B cell (primary cell): ENCODE measurements at regions not wholly inside any gene's neighbourhood (a gene's known extent, or its start where the extent isn't known, plus 50 kb on each side); places are given as distances from the start of the nearest gene placed in this dataset.

Source experiments
- ATAC-seq: fragments of 200-7000 bp; cut with Tn5 transposase; one replicate; pipeline ENCODE4 v1.10.0; 2021; ENCODE audit warnings: low read depth, mild to moderate bottlenecking, moderate number of reproducible peaks, moderate library complexity
- CTCF ChIA-PET: fragments of 350-600 bp; sonication (Branson Sonifier 250); formaldehyde crosslinking; loops from one replicate; lab custom pipeline; 2021; ENCODE audit warnings: antibody characterized with exemption, inconsistent platforms; lab: Charles Lee
- POLR2A ChIA-PET: fragments of 350-600 bp; sonication (Branson Sonifier 250); formaldehyde crosslinking; loops from one replicate; lab custom pipeline; 2021; ENCODE audit warnings: antibody characterized with exemption; lab: Charles Lee
- DNase-seq: peaks from one replicate; pipeline ENCODE4 v3.0.0; 2013
- H2AFZ ChIP-seq: 2 replicates; pipeline ENCODE4 v1.6.1; 2012; ENCODE audit warnings: mild to moderate bottlenecking, low read depth, low read length; ENCODE audit not compliant: insufficient read depth, poor library complexity, severe bottlenecking
- H3K27ac ChIP-seq, 2 donors: 1 replicate in 1 of 2; 2 replicates in 1 of 2; pipeline ENCODE4 v1.5.1; 2012 to 2013; ENCODE audit warnings: low read length in 2 of 2, mild to moderate bottlenecking in 2 of 2, moderate library complexity in 1 of 2
- H3K27me3 ChIP-seq, 4 experiments: fragments of 200-600 bp in 1 of 4; sonication (generic) in 1 of 4; replicated peaks in 1 of 4; 1 replicate in 2 of 4; 2 replicates in 2 of 4; pipeline versions ENCODE4 v1.6.1 to v1.7.0; 2013 to 2016; ENCODE audit warnings: low read length in 3 of 4, mild to moderate bottlenecking in 2 of 4, mixed read lengths in 1 of 4, moderate library complexity in 1 of 4; ENCODE audit not compliant: insufficient read depth in 4 of 4, control insufficient read depth in 3 of 4; ENCODE audit errors: control extremely low read depth in 1 of 4
- H3K36me3 ChIP-seq, 2 experiments: replicated peaks in 1 of 2; 1 replicate in 1 of 2; 2 replicates in 1 of 2; pipeline versions ENCODE4 v1.6.1 to v1.7.1; 2013; ENCODE audit warnings: low read length in 1 of 2; ENCODE audit not compliant: insufficient read depth in 2 of 2, control insufficient read depth in 1 of 2; ENCODE audit errors: control extremely low read depth in 1 of 2, extremely low read depth in 1 of 2
- H3K4me1 ChIP-seq, 2 donors: fragments of 200-600 bp in 1 of 2; sonication (generic) in 1 of 2; 1 replicate in 1 of 2; 2 replicates in 1 of 2; pipeline versions ENCODE4 v1.5.1 to v1.6.1; 2013 to 2017; ENCODE audit warnings: low read length in 2 of 2; ENCODE audit not compliant: control insufficient read depth in 2 of 2, insufficient read depth in 2 of 2
- H3K4me2 ChIP-seq: replicated peaks from 2 replicates; pipeline ENCODE3; 2012; ENCODE audit warnings: mild to moderate bottlenecking, low read depth, low read length; ENCODE audit not compliant: poor library complexity, severe bottlenecking
- H3K4me3 ChIP-seq, 5 experiments: fragments of 200-600 bp in 1 of 5; sonication (generic) in 1 of 5; 1 replicate in 3 of 5; 2 replicates in 2 of 5; pipeline versions ENCODE4 v1.5.1 to v1.7.0; 2011 to 2016; ENCODE audit warnings: low read length in 4 of 5, mild to moderate bottlenecking in 4 of 5, low read depth in 2 of 5, control low read depth in 1 of 5, moderate library complexity in 1 of 5; ENCODE audit not compliant: insufficient read depth in 1 of 5; ENCODE audit errors: control extremely low read depth in 1 of 5, extremely low read depth in 1 of 5
- H3K79me2 ChIP-seq: fragments of 200-600 bp; sonication (generic); one replicate; pipeline ENCODE4 v1.6.0; 2016; ENCODE audit warnings: low read length; ENCODE audit not compliant: control insufficient read depth, insufficient read depth
- H3K9ac ChIP-seq: fragments of 200-600 bp; sonication (generic); 2 replicates; pipeline ENCODE4 v1.6.1; 2017; ENCODE audit warnings: mild to moderate bottlenecking, low read length, moderate library complexity
- H3K9me3 ChIP-seq, 3 donors: one replicate each; pipeline versions ENCODE4 v1.6.1 to v1.7.1; 2013; ENCODE audit warnings: low read length in 2 of 3; ENCODE audit not compliant: control insufficient read depth in 2 of 3, insufficient read depth in 1 of 3; ENCODE audit errors: control extremely low read depth in 1 of 3
- H4K20me1 ChIP-seq: 2 replicates; pipeline ENCODE4 v1.6.0; 2012; ENCODE audit warnings: mild to moderate bottlenecking, low read length; ENCODE audit not compliant: insufficient read depth, control insufficient read depth, poor library complexity, severe bottlenecking
- H3K27ac Mint-ChIP-seq: one replicate; pipeline ENCODE4 v1.8.0; 2021; ENCODE audit warnings: mixed read lengths
- H3K27me3 Mint-ChIP-seq: one replicate; pipeline ENCODE4 v1.8.0; 2021; ENCODE audit warnings: mixed read lengths
- H3K4me1 Mint-ChIP-seq: one replicate; pipeline ENCODE4 v1.8.0; 2021; ENCODE audit warnings: mixed read lengths
- H3K4me3 Mint-ChIP-seq: one replicate; pipeline ENCODE4 v1.8.0; 2021; ENCODE audit warnings: mixed read lengths
- H3K9me3 Mint-ChIP-seq: one replicate; pipeline ENCODE4 v1.8.0; 2022; ENCODE audit warnings: mixed read lengths; ENCODE audit not compliant: insufficient read depth
- EZH2 ChIP-seq: IDR thresholded peaks from 2 replicates; pipeline ENCODE4 v1.6.1; 2012; ENCODE audit warnings: borderline replicate concordance, low read depth, mild to moderate bottlenecking, moderate library complexity, low read length; ENCODE audit not compliant: insufficient read depth, poor library complexity, severe bottlenecking
- WGBS: methylation state at CpG from one replicate; pipeline ENCODE4 v1.1.5; 2013; ENCODE audit warnings: missing lambda C conversion rate; ENCODE audit not compliant: insufficient coverage; 5-methylcytosine and 5-hydroxymethylcytosine counted together
- intact Hi-C: fragments of 100-400 bp; cut with micrococcal nuclease; formaldehyde crosslinking; loops from one replicate; pipeline ENCODE4 v1.10.0; 2022
- TF ChIP-seq, protein P1 (sequence below): fragments of 200-600 bp; IDR thresholded peaks from one replicate; pipeline ENCODE4 v1.8.0; 2022; ENCODE audit warnings: antibody characterized with exemption, mild to moderate bottlenecking

GRCh38 chr10:89091496-89091895 is 100.9 kb downstream of the FAS start:
- no peak overlapping the region for H3K4me3 ChIP-seq
- TF ChIP-seq, protein P1, sequence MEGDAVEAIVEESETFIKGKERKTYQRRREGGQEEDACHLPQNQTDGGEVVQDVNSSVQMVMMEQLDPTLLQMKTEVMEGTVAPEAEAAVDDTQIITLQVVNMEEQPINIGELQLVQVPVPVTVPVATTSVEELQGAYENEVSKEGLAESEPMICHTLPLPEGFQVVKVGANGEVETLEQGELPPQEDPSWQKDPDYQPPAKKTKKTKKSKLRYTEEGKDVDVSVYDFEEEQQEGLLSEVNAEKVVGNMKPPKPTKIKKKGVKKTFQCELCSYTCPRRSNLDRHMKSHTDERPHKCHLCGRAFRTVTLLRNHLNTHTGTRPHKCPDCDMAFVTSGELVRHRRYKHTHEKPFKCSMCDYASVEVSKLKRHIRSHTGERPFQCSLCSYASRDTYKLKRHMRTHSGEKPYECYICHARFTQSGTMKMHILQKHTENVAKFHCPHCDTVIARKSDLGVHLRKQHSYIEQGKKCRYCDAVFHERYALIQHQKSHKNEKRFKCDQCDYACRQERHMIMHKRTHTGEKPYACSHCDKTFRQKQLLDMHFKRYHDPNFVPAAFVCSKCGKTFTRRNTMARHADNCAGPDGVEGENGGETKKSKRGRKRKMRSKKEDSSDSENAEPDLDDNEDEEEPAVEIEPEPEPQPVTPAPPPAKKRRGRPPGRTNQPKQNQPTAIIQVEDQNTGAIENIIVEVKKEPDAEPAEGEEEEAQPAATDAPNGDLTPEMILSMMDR: no peak
- TF ChIP-seq EZH2: no peak
- H3K9me3 ChIP-seq: no peaks in the 10 kb centered on the region
- no peak overlapping the region for H3K27ac ChIP-seq
- Mint-ChIP-seq H3K4me3 (no peak overlapping the region), H3K4me1 (no peaks in the 10 kb centered on the region), H3K27ac (no peak overlapping the region), H3K9me3 (no peaks in the 10 kb centered on the region), H3K27me3 (no peaks in the 10 kb centered on the region)
- ATAC-seq (no peak), DNase-seq (no peak)
- no peaks in the 10 kb centered on the region for H3K36me3 ChIP-seq
- no peak overlapping the region for H3K9ac ChIP-seq
- no peaks in the 10 kb centered on the region for H4K20me1 ChIP-seq
- H3K4me1 ChIP-seq: no peaks in the 10 kb centered on the region
- ChIA-PET CTCF (interaction anchor here (1.1 to 1.4 kb wide), 2 partner anchors 62 to 159 kb away, joined by 3 to 4 read pairs; no protein-coding TSS in a partner anchor), POLR2A (no interaction called here)
- H3K79me2 ChIP-seq: no peaks in the 10 kb centered on the region
- intact Hi-C loops: no loop called here
- WGBS: 100% methylated on average over 1 of the region's 3 CpGs
- no peaks in the 10 kb centered on the region for H3K27me3 ChIP-seq
- H3K4me2 ChIP-seq: no peak overlapping the region
- no peak overlapping the region for H2AFZ ChIP-seq

DNA sequence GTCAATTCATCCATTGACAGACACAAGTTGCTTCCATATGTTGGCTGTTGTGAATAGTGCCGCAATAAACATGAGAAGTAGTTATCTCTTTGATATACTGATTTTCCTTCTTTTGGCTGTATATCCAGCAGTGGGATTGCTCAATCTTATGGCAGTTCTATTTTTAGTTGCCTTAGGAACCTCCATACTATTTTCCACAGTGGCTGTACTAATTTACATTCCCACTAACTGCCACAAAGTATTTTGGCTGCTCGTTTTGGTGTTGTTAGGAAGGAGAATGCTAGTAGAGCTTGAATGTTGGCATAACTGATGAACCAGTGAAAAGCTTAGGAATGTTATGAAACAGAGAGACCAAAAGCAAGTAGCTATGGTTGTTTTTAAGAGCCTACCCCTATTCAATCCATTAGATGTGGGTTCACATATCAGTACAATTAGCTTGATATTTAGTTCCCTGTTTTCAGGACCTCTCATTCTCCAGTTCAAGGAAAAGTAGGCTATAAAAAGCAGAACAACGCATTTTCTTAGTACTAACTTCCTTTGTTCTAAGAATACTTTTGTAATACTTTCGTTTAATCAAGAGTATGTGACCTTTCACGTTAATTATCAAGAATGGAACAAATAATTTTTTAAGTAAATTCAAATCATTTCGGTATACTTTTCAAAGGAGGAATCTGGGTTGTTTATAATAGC is 100.3 kb downstream of the FAS start:
- POLR2A ChIA-PET: no interaction called here
- no peaks in the 10 kb centered on the region for H3K27me3 ChIP-seq
- no peak overlapping the region for H3K27ac Mint-ChIP-seq

More for the DNA sequence above, 100.3 kb downstream of the FAS start:
- TF ChIP-seq, protein P1: no peak
- no peak for TF ChIP-seq EZH2
- Mint-ChIP-seq H3K4me1 (no peaks in the 10 kb centered on the region), H3K9me3 (no peaks in the 10 kb centered on the region), H3K27me3 (no peaks in the 10 kb centered on the region), H3K4me3 (no peak overlapping the region)
- DNase-seq: no peak
- intact Hi-C loops: no loop called here
- Histone ChIP-seq H3K27ac (no peak overlapping the region), H2AFZ (no peak overlapping the region), H3K36me3 (no peaks in the 10 kb centered on the region), H3K9ac (no peak overlapping the region), H3K4me1 (no peaks in the 10 kb centered on the region), H3K4me3 (no peak overlapping the region), H4K20me1 (no peaks in the 10 kb centered on the region), H3K79me2 (no peaks in the 10 kb centered on the region), H3K4me2 (no peak overlapping the region), H3K9me3 (no peaks in the 10 kb centered on the region)
- no peak for ATAC-seq
- CTCF ChIA-PET: interaction anchor here (1.1 to 1.4 kb wide), 2 partner anchors 62 to 158 kb away, joined by 3 to 4 read pairs; no protein-coding TSS in a partner anchor
- no CpG with 5 or more reads among the region's 6 CpGs for WGBS
